ENCODE measurements at regions not wholly inside any gene's neighbourhood (a gene's known extent, or its start where the extent isn't known, plus 50 kb on each side); places are given as distances from the start of the nearest gene placed in this dataset.

DNA sequence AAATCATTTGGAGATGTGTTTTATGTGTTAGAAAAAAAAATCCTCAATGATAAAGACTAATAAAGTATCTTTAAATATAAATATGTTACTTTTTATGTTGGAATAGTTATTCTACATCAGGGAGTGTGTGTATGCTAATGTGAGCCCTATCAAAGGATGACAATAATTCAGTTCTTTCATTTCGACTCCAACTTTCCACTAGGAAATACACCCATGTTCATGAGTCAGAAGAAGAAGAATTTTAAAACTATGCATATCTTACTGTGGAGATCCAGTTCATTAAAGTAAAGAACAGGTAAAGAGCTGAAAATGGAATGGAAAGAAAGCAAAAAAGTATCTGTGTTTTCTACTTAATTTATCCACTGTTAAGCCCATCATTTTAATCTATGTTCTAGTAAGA lies 399.8 kb downstream of the KCNJ2 start (continued):
- TF ChIP-seq, protein P1, sequence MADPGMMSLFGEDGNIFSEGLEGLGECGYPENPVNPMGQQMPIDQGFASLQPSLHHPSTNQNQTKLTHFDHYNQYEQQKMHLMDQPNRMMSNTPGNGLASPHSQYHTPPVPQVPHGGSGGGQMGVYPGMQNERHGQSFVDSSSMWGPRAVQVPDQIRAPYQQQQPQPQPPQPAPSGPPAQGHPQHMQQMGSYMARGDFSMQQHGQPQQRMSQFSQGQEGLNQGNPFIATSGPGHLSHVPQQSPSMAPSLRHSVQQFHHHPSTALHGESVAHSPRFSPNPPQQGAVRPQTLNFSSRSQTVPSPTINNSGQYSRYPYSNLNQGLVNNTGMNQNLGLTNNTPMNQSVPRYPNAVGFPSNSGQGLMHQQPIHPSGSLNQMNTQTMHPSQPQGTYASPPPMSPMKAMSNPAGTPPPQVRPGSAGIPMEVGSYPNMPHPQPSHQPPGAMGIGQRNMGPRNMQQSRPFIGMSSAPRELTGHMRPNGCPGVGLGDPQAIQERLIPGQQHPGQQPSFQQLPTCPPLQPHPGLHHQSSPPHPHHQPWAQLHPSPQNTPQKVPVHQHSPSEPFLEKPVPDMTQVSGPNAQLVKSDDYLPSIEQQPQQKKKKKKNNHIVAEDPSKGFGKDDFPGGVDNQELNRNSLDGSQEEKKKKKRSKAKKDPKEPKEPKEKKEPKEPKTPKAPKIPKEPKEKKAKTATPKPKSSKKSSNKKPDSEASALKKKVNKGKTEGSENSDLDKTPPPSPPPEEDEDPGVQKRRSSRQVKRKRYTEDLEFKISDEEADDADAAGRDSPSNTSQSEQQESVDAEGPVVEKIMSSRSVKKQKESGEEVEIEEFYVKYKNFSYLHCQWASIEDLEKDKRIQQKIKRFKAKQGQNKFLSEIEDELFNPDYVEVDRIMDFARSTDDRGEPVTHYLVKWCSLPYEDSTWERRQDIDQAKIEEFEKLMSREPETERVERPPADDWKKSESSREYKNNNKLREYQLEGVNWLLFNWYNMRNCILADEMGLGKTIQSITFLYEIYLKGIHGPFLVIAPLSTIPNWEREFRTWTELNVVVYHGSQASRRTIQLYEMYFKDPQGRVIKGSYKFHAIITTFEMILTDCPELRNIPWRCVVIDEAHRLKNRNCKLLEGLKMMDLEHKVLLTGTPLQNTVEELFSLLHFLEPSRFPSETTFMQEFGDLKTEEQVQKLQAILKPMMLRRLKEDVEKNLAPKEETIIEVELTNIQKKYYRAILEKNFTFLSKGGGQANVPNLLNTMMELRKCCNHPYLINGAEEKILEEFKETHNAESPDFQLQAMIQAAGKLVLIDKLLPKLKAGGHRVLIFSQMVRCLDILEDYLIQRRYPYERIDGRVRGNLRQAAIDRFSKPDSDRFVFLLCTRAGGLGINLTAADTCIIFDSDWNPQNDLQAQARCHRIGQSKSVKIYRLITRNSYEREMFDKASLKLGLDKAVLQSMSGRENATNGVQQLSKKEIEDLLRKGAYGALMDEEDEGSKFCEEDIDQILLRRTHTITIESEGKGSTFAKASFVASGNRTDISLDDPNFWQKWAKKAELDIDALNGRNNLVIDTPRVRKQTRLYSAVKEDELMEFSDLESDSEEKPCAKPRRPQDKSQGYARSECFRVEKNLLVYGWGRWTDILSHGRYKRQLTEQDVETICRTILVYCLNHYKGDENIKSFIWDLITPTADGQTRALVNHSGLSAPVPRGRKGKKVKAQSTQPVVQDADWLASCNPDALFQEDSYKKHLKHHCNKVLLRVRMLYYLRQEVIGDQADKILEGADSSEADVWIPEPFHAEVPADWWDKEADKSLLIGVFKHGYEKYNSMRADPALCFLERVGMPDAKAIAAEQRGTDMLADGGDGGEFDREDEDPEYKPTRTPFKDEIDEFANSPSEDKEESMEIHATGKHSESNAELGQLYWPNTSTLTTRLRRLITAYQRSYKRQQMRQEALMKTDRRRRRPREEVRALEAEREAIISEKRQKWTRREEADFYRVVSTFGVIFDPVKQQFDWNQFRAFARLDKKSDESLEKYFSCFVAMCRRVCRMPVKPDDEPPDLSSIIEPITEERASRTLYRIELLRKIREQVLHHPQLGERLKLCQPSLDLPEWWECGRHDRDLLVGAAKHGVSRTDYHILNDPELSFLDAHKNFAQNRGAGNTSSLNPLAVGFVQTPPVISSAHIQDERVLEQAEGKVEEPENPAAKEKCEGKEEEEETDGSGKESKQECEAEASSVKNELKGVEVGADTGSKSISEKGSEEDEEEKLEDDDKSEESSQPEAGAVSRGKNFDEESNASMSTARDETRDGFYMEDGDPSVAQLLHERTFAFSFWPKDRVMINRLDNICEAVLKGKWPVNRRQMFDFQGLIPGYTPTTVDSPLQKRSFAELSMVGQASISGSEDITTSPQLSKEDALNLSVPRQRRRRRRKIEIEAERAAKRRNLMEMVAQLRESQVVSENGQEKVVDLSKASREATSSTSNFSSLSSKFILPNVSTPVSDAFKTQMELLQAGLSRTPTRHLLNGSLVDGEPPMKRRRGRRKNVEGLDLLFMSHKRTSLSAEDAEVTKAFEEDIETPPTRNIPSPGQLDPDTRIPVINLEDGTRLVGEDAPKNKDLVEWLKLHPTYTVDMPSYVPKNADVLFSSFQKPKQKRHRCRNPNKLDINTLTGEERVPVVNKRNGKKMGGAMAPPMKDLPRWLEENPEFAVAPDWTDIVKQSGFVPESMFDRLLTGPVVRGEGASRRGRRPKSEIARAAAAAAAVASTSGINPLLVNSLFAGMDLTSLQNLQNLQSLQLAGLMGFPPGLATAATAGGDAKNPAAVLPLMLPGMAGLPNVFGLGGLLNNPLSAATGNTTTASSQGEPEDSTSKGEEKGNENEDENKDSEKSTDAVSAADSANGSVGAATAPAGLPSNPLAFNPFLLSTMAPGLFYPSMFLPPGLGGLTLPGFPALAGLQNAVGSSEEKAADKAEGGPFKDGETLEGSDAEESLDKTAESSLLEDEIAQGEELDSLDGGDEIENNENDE (IDR thresholded peaks at IDR 0.05; ENCODE audit: insufficient replicate concordance, low read length) = no peak
- TF ChIP-seq KDM1A (IDR thresholded peaks at IDR 0.05; ENCODE audit: borderline replicate concordance, low read length) = no peak
- TF ChIP-seq JUND (IDR thresholded peaks at IDR 0.05; ENCODE audit: low read length) = no peak
